Cerebellar nuclear complex (tissue), 1 donor: ENCODE measurements at regions not wholly inside any gene's neighbourhood (a gene's known extent, or its start where the extent isn't known, plus 50 kb on each side); places are given as distances from the start of the nearest gene placed in this dataset.
"Not testable (repeated sequence)": the region's sequence is repeated elsewhere in the genome, so short reads cannot be mapped to it uniquely, and the experiment has no call there.

Experiments used
- DNase-seq, 2 experiments: peaks; one replicate each; lab custom pipeline; 2025; lab: John Stamatoyannopoulos, UW

DNA sequence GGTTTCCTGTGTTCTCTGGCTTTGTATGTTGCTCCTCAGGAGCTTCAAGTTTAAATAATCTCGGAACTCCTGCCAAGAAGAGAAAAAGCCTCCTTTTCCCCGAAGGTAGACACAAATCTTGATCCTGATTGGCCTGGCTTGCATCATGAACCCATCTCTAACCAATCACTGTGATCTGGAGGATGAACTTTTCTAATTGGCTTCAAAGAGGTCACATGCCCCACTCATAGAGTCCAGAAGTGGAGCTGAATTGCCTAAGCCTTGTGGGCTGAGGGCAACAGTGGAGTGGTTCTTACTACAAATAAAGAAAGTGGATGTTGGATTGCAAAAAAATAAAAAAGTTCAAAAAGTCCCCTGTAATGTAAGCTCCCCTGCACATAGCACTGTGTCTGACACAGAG lies 245.9 kb downstream of the MID1IP1 start:
- no peak for DNase-seq

DNA sequence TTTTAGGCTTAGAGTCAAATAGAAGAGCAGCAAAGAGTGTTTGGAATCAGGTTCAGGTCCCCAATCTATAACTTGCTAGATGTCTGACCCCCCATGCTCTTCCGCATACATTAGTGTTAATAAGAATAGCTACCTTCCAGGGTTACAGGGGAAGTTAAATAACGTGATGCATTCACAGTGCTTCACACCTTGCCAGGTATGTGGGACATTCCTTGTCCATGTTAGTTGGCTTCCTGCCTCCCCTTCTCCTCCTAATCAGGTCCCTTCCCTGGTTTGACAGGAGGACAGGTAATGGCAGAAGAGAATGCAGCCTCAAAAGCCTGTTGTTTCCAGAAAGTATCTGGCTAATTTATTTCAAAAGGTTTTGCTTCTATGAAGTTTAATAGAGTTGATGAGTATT lies 248.7 kb downstream of the MID1IP1 start:
- DNase-seq: no peak

DNA sequence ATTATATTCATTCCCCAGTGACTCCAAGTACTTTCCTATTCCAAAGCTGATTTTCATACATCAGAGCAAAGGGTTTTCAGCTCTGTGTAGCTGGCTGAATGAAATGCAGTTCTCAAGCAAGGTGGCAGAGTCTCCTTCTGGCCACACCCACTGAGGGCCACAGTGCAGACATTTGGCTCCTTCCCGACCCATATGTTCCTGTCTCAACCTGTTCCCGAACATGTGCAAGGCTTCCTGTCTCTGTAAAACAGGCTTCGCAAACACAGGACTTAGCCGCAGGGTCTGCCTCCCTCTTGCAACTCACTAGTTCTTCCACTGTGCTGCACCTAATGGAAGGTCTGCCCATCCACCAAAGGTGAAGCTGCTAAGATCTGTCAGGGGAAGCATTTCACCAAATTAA lies 249.2 kb downstream of the MID1IP1 start:
- DNase-seq: no peak

DNA sequence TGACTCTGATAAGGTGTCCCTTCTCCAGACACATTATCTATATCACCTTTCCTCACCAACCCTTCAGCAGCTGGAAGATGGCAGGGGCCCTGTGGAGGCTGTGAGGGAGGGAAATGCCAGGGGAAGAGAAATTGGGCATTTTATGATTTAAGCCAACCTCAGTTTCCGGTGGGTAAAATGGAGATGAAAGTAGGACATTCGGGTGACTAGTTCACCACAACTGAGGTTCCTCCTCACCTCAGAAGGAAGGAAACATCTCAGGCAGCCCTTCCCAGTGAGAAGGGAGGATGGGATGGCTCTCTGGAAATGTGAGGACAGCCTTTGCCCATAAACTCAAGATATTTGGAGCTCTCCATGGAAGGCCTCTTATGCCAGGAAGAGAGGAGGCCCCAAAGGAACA lies 251.5 kb downstream of the MID1IP1 start:
- no peak for DNase-seq

DNA sequence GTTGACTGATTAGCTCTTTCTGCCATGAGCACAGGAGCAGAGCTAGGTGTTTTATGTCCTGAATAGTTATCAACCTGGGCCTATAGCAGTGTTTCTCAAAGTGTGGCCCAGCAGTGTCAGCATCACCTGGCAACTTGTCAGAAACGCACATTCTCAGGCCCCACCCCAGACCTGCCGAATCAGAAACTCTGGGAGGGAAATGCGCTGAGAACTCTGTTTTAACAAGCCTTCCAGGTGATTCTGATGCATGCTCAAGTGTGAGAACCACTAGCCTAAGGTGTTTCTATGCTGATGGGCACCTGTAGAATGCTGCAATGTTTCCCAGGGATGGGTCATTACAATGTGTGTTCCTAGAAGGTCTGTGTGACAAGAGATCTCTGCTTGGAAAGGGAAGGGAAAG lies 257.5 kb downstream of the MID1IP1 start:
- DNase-seq: no peak

DNA sequence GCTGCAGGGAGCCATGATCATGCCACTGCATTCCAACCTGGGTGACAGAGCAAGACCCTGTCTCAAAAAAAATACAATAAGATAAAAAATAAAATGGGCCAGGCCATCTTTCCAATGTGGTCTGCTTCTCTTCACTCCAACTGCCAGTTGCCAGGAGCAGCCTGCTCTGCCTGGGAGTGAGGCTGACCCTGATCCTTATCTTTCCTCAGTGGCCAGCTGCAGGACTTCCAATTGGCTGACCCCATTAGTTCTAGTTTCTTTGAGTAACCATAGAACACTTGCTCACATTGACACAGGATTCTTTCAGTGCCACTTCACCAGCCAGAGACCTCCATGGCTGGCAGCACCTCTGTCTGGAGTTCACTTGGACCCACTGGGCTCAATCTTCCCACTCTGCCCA lies 258.6 kb downstream of the MID1IP1 start:
- no peak for DNase-seq

DNA sequence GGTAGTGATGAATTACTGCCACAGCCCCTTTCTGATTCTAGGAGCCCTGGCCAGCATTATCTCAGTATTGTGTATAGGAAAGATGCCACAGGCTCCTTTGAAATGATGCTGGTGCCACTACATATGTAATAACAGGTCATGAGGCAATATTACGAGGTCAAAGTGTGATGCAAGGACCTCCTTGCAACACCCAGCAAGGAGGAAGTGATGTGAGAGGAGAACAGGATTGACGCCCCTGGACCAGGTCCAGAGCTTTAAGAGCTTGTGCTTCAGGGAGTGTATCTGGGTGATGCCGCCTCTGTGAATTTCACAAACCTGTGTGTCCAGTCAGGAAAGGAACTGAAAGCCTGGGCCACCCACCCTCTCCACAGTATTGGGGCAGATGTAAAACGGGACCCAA lies 261.8 kb downstream of the MID1IP1 start:
- DNase-seq: no peak

DNA sequence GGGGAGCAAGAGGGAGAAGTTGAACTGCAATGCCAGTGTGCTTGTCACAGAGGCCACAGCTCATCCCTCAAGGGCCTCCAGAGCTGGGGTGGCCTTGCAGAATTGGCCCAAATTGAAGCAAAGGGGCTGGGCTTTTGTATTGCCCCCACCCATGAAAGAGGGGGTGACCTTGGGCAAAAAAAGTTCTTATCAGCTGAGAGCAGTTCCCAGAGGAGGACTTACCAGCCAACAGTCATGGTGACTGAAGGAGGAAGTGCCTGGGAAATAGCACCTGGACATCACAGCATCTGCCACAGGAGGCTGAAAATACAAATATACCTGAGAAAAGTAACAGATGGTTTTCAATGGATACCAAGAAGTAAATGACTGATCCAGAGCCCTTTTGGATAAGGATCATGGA lies 262.4 kb downstream of the MID1IP1 start:
- no peak for DNase-seq

DNA sequence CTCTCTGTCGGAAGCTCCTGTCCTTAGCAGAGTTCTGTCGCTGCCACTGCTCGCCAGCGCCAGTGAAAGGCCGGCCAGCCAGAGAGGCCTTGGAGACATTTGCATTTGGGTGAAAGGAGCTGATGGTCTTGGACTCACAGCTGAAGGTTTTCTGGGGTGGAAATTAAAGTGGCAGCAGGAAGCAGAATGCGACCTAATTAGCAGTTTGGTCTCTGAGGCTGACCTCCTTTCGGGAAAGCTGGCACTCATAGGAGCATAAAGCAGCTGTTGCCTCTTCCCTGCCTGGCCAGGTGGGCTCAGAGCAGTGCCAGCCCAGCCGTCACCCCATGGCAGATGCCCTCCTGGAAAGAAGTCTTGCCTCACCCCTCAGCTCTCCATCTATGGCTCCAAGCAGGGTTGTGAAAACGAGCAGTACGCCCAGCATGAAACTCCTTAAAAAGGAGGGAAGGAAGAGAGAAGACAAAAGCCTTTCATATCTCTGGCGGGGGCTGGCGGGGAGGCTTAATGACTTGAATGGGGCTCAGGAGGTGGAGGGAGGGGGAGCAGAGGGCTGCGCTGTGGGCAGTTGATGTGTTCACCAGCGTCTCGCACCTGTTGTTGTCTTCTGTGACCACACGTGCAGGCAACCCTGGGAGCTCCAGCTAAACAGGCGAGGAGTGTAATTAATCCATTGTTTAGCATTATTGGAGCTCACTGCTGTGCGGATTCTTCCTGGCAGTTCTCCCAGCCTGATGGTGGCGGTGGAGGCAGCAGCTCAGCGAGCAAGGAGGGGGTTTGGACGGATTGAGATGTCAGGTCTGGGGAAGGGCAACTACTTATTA lies 264.0 kb downstream of the MID1IP1 start:
- DNase-seq: peak in 1 of 2 experiments; percentile 50

DNA sequence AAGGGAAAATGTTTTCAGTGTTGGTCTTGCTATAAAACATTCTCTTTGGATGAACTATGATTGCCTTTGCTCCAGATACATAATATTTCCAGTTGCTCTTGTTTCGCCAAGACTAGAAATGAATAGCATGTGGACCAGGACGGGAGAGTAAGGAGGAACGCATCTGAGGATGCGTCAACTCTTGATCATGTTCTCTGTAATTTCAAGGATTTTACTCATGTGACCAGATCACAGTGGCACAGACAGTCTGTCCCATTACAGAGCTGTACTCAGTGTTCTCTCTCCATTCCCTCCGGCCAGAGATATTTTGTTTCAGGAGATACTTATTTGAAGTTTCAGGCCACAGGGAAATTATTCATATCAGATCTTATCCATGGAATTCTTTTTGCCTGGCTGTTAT lies 266.6 kb downstream of the MID1IP1 start:
- no peak for DNase-seq

DNA sequence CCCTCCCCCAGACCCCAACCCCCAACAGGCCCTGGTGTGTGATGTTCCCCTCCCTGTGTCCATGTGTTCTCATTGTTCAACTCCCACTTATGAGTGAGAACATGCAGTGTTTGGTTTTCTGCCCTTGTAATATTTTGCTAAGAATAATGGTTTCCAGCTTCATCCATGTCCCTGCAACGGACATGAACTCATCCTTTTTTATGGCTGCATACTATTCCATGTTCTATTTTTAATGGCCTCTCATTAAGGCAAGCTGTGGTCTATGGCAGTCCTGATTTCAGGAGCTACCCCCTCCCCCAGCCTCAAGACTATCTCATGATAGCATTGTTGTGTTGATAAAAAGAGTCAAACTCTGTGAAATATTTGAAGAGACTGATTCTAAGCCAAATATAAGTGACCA lies 267.4 kb downstream of the MID1IP1 start:
- DNase-seq: not testable (repeated sequence)

DNA sequence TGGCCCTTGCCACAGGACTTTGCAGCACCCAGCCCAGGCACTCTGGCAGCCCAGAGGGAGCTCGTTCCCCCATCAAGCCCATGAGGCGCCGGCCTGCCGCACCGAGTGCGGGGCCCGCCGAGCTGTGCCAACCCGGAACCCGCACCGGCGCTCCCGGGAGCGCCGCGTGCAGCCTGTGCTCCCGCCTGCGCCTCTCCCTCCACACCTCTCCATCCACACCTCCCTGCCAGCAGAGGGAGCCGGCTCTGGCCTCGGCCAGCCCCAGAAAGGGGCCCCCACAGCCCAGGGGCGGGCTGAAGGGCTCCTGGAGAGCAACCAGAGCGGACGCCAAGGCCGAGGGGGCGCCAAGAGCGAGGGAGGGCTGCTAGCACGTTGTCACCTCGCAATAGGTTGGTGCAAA lies 268.8 kb downstream of the MID1IP1 start:
- DNase-seq: no peak

DNA sequence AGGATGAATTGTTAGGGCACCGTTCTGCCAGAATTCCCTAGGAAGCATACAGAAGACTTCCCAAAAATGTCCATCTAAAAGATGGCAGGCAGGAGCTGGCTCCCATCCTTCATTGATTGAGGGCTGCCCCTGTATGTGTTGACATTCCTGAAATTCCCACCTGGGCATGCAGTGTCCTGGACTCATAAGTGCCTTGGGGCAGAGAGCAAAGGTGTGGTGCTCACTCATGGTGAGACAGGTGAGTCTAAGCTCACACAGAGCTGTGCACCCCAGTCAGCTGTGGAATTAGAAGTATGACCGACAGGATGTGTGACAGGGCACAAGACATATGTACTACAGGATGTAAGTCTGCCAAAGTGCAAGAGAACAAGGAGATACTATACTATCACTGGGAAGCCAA lies 271.9 kb downstream of the MID1IP1 start:
- DNase-seq: no peak

DNA sequence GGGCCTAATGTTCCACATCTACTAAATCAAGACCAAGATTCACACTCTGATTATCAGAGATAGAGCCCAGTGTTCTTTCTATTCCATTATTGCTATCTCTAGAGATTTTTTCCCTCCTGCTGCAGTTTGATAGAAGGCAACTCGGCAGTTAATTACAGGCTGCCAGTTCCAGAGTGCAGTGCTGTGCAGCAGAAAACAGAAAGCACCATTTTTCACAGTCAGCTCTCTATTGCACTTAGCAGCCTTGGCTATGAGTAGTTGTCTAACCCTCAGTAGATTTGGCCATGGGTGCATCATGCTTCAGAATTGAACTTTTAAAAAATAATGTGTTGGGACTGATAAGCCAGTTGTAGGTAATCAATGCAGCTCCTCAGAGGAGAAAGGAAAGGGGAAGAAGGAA lies 295.3 kb downstream of the MID1IP1 start:
- no peak for DNase-seq

DNA sequence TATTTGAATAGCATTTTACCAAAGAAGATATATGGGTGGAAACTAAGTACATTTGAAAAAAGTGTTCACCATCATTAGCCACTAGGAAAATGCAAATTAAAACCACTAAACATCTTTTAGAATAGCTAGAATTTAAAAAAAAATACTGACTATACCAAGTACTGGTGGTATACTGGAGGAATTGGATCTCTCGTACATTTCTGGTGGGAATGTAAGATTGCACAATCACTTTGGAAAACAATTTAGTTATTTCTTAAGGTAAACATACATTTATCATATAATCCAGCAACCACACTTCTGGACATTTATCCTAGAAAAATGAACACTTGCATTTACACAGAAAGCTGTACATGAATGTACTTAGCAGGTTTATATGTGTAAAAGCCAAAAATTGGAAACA lies 303.5 kb downstream of the MID1IP1 start:
- no peak for DNase-seq

DNA sequence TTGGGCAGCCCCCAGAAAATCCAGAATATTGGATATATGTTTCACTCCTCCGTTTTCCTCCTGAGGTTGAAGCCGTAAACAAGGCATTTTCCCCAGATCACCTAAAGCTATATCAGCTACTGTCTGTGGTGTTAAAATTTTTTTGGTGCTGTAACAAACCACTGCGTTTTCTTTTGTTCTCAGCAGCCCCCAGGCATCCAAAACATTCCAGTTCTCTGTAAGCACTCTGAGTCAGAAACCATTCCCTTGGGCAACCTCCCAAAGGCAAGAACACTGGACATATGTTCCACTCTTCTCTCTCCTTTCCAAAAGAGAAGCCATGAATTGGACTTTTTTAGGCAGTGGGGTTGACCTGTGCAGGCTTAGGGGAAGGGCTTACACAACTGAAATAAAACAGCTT lies 310.9 kb downstream of the MID1IP1 start:
- no peak for DNase-seq

DNA sequence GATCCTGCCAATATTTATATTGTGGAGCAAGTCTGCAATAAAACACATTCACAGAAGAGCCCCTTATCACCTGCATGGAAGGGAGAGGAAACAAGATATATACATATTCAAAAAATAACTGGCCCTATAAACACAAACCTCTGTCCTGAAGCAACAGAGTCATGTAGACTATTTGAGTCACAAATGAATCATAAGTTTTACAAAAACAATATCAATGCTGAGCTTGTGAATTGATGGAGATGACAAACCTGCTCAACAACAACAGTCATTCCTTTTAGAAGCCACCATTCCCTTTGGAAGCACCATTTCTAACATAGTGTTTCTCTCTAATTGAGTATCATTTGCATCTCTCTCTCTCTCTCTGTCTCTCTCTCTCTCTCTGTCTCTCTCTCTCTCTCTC lies 313.9 kb downstream of the MID1IP1 start:
- no peak for DNase-seq

DNA sequence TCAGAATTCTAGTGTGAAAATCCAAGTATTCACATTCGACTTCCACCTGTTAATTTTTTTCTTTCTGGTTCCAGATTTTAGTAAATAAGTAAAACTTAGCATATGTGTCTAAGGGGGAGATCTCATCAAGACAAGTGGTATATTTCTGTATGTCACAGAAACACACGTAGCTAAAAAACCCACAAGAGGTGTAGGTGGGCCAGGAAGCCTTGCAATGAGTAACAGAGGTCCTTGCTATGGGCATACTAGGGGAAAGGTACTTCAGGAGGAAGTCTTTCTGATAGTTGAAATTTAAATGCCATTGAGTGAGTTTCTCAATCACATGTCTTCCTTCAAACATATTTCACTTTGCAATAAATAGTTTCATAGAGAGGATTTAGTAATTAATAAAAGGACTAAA lies 315.8 kb downstream of the MID1IP1 start:
- DNase-seq: no peak

DNA sequence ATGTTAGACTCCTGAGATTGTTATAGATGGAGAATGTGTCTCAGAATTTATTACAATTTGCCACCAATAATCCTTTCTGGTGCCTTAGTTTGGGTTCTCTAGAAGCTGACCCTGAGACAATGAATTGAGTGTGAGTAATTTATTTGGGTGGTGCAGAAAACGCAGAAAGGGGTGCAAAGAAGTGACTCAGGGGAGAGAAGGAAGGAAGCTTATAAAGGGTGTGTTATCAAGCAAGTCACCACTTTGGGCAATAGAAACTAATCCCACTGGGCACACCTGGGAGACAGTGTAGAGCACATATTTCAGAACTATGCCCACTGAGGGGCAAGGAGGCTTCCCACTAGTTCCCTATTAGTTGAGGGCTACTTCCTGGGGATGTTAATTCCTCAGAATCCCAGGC lies 320.6 kb downstream of the MID1IP1 start:
- no peak for DNase-seq

DNA sequence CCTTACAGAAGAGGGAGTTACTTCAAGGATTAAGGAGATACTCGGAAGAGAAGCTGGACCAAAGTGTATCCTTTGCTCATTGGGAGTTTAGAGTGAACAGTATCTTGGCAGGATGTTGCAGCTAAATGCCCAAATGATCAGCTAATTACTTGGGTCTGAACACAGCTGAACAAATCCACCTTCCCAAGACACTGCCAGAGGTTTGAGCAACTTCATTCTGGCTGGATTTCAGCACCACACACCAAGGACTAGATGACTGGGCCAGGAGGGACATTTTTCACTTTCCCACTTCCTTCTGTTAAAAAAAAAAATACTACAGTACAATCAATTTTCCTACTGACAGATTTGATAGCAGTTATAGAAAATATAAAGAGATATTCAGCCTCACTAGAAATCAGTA lies 324.6 kb downstream of the MID1IP1 start:
- DNase-seq: no peak

DNA sequence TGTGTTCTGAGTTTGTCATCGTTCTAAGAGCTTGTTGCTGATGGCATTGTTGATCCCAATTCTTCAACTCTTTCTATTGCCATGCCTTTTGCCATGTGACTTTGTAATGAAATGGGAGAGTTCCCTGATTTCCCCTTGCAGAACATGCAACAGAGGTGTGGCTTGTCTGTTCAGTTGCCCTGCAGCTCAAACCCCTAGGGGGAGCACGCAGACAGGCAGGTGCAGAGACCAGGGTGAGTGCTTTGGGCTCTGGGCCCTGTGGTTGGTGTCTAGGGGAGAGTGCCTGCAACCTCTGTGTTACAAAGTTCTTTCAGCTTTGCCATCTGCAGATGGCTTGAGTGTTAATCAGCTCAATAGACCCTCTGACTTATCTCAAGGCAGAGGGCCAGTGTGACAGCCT lies 332.7 kb downstream of the MID1IP1 start:
- no peak for DNase-seq

DNA sequence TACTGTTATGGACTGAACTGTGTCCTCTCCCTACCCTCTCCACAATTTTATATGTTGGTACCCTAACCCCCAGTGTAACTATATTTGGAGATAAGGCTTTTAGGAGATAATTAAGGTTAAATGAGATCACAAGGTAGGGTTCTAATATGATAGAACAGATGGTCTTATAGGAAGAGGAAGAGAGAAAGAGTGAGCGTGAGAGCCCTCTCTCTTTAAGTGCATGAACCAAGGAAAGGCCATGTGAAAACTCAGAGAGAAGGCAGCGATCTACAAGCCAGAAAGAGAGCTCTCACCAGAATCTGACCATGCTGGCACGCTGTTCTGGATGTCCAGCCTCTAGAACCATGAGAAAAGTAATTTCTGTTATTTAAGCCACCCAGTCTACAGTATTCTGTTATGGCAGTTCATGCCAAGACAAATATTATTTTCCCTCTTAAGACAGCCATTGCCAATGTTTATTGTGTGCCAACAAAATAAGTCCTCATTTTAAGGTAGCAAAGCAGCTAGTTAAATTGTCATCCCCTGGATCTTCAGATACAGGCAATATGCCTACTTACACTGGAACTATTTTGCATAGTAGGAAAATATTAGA lies 336.2 kb downstream of the MID1IP1 start:
- no peak for DNase-seq

DNA sequence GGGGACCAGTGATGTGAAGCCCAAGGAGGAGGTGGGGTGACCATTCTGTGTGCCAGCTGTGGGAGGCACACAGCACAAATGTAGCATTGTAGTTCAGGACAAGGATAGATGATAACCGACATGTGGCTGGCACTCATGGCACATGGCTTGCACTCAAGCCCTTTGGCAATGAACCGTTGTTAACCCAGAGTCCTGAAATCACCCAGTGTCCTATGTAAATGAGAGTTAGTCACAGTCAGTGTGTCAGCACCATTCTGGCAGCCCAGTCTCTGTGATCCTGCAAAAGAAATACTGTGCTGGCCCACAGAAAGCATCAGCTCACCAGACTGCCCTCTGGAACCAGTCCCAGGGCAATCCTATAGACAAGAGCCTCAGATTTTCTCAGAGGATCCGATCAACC lies 339.3 kb downstream of the MID1IP1 start:
- no peak for DNase-seq

DNA sequence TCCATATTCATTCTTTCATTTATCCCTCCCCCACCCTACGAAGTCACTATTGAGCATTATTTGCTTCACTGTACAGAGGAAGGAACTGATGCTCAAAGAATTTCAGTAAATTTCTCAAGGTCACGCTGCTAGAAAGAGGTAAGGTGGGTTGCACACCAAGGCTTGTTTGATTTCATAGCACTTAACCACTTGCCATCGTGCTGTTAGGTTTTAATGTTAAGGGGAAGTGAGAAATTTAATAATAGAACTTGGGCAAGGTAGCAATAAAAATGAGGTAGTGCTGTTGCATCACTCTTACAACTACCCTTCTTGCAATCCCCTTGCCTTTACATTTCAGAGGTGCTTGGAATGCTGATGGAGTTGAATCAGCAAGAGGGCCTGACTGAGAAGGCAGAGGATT lies 343.1 kb downstream of the MID1IP1 start:
- DNase-seq: no peak
